Gastroesophageal sphincter (tissue), 4 donors: ENCODE measurements at regions not wholly inside any gene's neighbourhood (a gene's known extent, or its start where the extent isn't known, plus 50 kb on each side); places are given as distances from the start of the nearest gene placed in this dataset.

Experiments used
- ATAC-seq: fragments of 150-250 bp; one replicate; pipeline ENCODE4 v1.9.1; 2016; ENCODE audit warnings: mild to moderate bottlenecking, moderate library complexity
- H3K27ac ChIP-seq, 4 donors: fragments of 200-600 bp; sonication (generic) in 3 of 4; 1 replicate in 3 of 4; 2 replicates in 1 of 4; pipeline ENCODE4 v1.5.1; 2016 to 2019
- H3K27me3 ChIP-seq: fragments of 200-600 bp; sonication (generic); one replicate; pipeline ENCODE4 v1.5.1; 2019
- H3K36me3 ChIP-seq, 2 donors: fragments of 200-600 bp; sonication (generic); one replicate each; pipeline ENCODE4 v1.5.1; 2019; ENCODE audit warnings: control low read depth in 1 of 2
- H3K4me1 ChIP-seq, 3 donors: fragments of 200-600 bp; sonication (generic); 1 replicate in 2 of 3; 2 replicates in 1 of 3; pipeline ENCODE4 v1.5.1; 2016 to 2019; ENCODE audit warnings: control low read depth in 2 of 3
- H3K4me3 ChIP-seq, 2 donors: fragments of 200-600 bp; sonication (generic); one replicate each; pipeline ENCODE4 v1.5.1; 2019; ENCODE audit warnings: mild to moderate bottlenecking in 1 of 2, moderate library complexity in 1 of 2
- H3K9me3 ChIP-seq, 3 donors: fragments of 200-600 bp; sonication (generic); one replicate each; pipeline ENCODE4 v1.5.1; 2017 to 2019; ENCODE audit warnings: control low read depth in 2 of 3
- EP300 ChIP-seq: sonication (generic); formaldehyde crosslinking; IDR thresholded peaks from one replicate; pipeline ENCODE4 v1.6.1; 2017; ENCODE audit warnings: antibody characterized with exemption, mild to moderate bottlenecking
- POLR2A ChIP-seq, 2 donors: fragments of 450-650 bp; IDR thresholded peaks; one replicate each; pipeline ENCODE4 v1.6.1; 2017; ENCODE audit warnings: antibody characterized with exemption in 2 of 2, mild to moderate bottlenecking in 2 of 2, moderate library complexity in 1 of 2
- POLR2AphosphoS5 ChIP-seq: sonication (generic); formaldehyde crosslinking; IDR thresholded peaks from one replicate; pipeline ENCODE4 v1.6.1; 2017; ENCODE audit warnings: antibody characterized with exemption
- WGBS, 2 donors: methylation state at CpG; one replicate each; pipeline ENCODE4 v1.1.5; 2018; ENCODE audit warnings: low coverage in 1 of 2; 5-methylcytosine and 5-hydroxymethylcytosine counted together
- small RNA-seq, 4 donors: library from RNA; depleted of rRNA; stranded (forward); fragments of <200 nt; gene quantifications; one replicate each; pipeline ENCODE3, GENCODE V24; 2016
- TF ChIP-seq, protein P1 (sequence below), 4 experiments: fragments of 200-600 bp in 2 of 4; fragments of 450-650 bp in 2 of 4; sonication (generic) in 1 of 4; IDR thresholded peaks; one replicate each; pipeline ENCODE4 v1.5.1; 2017 to 2019; ENCODE audit warnings: antibody characterized with exemption in 4 of 4, mild to moderate bottlenecking in 2 of 4, moderate library complexity in 2 of 4

DNA sequence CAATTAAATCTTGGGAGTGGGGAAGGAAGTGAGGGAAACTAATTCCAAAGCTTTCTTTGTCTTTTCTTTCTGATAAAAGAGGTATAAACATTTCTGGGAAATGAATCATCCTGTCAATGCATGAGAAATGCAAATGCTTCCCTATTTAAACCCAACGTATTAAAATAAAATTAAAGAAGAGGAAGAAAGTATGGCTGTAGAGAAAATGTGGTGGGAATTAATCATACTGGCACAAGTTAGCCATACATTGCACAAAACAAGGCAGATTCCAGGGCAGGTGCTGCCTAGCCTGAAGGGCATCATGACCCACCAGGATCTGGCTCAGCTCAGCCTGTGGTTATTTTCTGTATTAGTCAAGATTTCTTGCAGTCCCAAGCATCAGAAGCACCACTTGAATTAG, 338.0 kb downstream of the NYAP2 start:
- 27 to 71% methylated on average over 1 of the region's 1 CpG for WGBS, 2 donors
- Histone ChIP-seq H3K27me3 (no peaks in the 10 kb centered on the region), H3K9me3 (no peaks in the 10 kb centered on the region), H3K4me1 (peaks cover 0 to 11% (median 10%) of the 10 kb centered on the region in 3 donors), H3K27ac (no peak overlapping the region), H3K36me3 (no peaks in the 10 kb centered on the region), H3K4me3 (no peak overlapping the region)
- TF ChIP-seq, protein P1, sequence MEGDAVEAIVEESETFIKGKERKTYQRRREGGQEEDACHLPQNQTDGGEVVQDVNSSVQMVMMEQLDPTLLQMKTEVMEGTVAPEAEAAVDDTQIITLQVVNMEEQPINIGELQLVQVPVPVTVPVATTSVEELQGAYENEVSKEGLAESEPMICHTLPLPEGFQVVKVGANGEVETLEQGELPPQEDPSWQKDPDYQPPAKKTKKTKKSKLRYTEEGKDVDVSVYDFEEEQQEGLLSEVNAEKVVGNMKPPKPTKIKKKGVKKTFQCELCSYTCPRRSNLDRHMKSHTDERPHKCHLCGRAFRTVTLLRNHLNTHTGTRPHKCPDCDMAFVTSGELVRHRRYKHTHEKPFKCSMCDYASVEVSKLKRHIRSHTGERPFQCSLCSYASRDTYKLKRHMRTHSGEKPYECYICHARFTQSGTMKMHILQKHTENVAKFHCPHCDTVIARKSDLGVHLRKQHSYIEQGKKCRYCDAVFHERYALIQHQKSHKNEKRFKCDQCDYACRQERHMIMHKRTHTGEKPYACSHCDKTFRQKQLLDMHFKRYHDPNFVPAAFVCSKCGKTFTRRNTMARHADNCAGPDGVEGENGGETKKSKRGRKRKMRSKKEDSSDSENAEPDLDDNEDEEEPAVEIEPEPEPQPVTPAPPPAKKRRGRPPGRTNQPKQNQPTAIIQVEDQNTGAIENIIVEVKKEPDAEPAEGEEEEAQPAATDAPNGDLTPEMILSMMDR (IDR thresholded peaks at IDR 0.05), result no peak
- TF ChIP-seq POLR2AphosphoS5 (no peak), EP300 (no peak), POLR2A (IDR thresholded peaks at IDR 0.05) (no peak)
- ATAC-seq, result no peak

DNA sequence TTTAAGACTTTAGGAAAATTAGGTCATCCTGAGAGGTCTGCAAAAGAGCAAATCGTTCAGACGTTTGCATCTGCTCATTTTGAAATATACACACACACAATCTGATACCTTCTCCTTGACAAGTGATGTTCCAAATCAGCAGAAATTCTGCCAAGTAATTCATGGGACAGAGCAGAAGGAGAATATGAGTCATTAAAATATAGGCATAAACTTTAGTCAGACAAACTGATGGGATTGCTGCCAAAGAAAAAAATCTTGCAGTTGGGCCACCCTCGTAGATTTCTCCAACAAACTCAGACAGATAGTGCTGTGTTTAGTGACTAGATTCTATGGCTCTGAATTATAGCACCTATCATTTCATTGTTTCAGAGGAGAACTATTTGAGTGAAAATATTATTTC, 336.3 kb downstream of the NYAP2 start:
- H3K4me1 ChIP-seq, result peaks cover 0 to 11% (median 10%) of the 10 kb centered on the region in 3 donors
- 3% methylated on average over 3 of the region's 3 CpGs for WGBS, 2 donors
- H3K27me3 ChIP-seq, result no peaks in the 10 kb centered on the region
- TF ChIP-seq POLR2A (IDR thresholded peaks at IDR 0.05) (no peak), POLR2AphosphoS5 (no peak), EP300 (no peak)
- TF ChIP-seq, protein P1 (IDR thresholded peaks at IDR 0.05), result no peak
- H3K9me3 ChIP-seq, result no peaks in the 10 kb centered on the region
- no peaks in the 10 kb centered on the region for H3K36me3 ChIP-seq
- no peak for ATAC-seq
- H3K27ac ChIP-seq, result no peak overlapping the region
- no peak overlapping the region for H3K4me3 ChIP-seq

DNA sequence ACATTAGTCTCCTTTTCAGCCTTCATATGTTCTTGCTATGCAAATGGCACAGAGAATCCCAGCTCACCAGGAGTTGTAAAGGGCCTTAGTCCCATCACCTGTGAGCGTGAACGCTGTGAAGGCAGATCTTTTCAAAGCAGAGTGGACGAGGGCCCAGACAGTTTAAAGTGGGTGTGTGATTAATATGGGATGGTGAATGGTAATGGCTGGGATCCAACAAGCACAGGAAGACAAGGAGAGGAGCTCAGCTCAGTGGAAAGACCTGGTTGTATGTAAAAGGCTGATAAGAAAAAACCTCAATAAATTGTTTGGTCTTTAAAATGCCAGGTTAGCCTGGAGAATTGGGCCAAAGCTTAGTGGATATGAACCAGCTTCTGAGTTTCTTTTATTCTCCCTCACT, 326.2 kb downstream of the NYAP2 start:
- Histone ChIP-seq H3K4me1 (no peaks in the 10 kb centered on the region), H3K9me3 (no peaks in the 10 kb centered on the region), H3K27me3 (no peaks in the 10 kb centered on the region), H3K4me3 (no peak overlapping the region), H3K27ac (no peak overlapping the region), H3K36me3 (no peaks in the 10 kb centered on the region)
- 11 to 31% methylated on average over 3 of the region's 3 CpGs for WGBS, 2 donors
- TF ChIP-seq, protein P1 (IDR thresholded peaks at IDR 0.05), result no peak
- TF ChIP-seq EP300 (no peak), POLR2A (IDR thresholded peaks at IDR 0.05) (no peak), POLR2AphosphoS5 (no peak)
- ATAC-seq, result no peak

Small RNA genes in the stretch of these regions (small RNA-seq; reads per million reads assigned to genes)
- gene AC068138.1 (0 reads per million in 4 donors), gene MIR5702 (0 reads per million in 4 donors)
